GM12891 (cell line): ENCODE measurements at regions not wholly inside any gene's neighbourhood (a gene's known extent, or its start where the extent isn't known, plus 50 kb on each side); places are given as distances from the start of the nearest gene placed in this dataset.

Experiments
- POLR2A ChIP-seq: IDR thresholded peaks from 2 replicates; pipeline ENCODE4 v1.6.1; 2011; ENCODE audit warnings: low read depth, low read length, control low read depth
- POLR2AphosphoS5 ChIP-seq: IDR thresholded peaks from 2 replicates; pipeline ENCODE4 v1.6.1; 2011; ENCODE audit warnings: low read depth, low read length, control low read depth

- TF ChIP-seq POLR2AphosphoS5 (no peak), POLR2A (no peak)
Measured at GRCh38 chr12:70043490-70044138, 199.6 kb upstream of the CNOT2 start.
